RWPE2 (cell line): ENCODE measurements at regions not wholly inside any gene's neighbourhood (a gene's known extent, or its start where the extent isn't known, plus 50 kb on each side); places are given as distances from the start of the nearest gene placed in this dataset.

Experiments used
- ATAC-seq: fragments of 200-7000 bp; cut with Tn5 transposase; 3 replicates; pipeline ENCODE4 v1.9.1; 2021; ENCODE audit warnings: low read depth
- DNase-seq: peaks from one replicate; pipeline ENCODE4 v3.0.0-alpha.2; 2020; ENCODE audit warnings: low spot score
- H3K27ac ChIP-seq: fragments of 450-650 bp; 2 replicates; pipeline ENCODE4 v1.5.1; 2017; ENCODE audit warnings: mild to moderate bottlenecking; ENCODE audit not compliant: poor library complexity, severe bottlenecking
- H3K27me3 ChIP-seq: fragments of 250-450 bp; sonication (Bioruptor Pico); 2 replicates; pipeline ENCODE4 v1.5.1; 2021; ENCODE audit warnings: mild to moderate bottlenecking, moderate library complexity; ENCODE audit not compliant: insufficient read depth, poor library complexity, severe bottlenecking
- H3K36me3 ChIP-seq: fragments of 250-450 bp; sonication (Bioruptor Pico); 2 replicates; pipeline ENCODE4 v1.5.1; 2020; ENCODE audit warnings: low read depth, mild to moderate bottlenecking, moderate library complexity
- H3K4me1 ChIP-seq: fragments of 250-450 bp; sonication (Bioruptor Pico); 2 replicates; pipeline ENCODE4 v1.5.1; 2021; ENCODE audit warnings: mild to moderate bottlenecking, moderate library complexity; ENCODE audit not compliant: insufficient read depth, poor library complexity, severe bottlenecking
- H3K4me3 ChIP-seq: fragments of 250-450 bp; sonication (Bioruptor Pico); 2 replicates; pipeline ENCODE4 v1.5.1; 2021; ENCODE audit warnings: mild to moderate bottlenecking, moderate library complexity; ENCODE audit not compliant: severe bottlenecking
- H3K9me3 ChIP-seq: fragments of 250-450 bp; sonication (Bioruptor Pico); 2 replicates; pipeline ENCODE4 v1.5.1; 2021; ENCODE audit warnings: mild to moderate bottlenecking, moderate library complexity; ENCODE audit not compliant: severe bottlenecking
- CTCF ChIP-seq: fragments of 450-650 bp; IDR thresholded peaks from one replicate; pipeline ENCODE4 v1.5.1; 2017; ENCODE audit warnings: mild to moderate bottlenecking, moderate library complexity; ENCODE audit not compliant: poor library complexity, severe bottlenecking

DNA sequence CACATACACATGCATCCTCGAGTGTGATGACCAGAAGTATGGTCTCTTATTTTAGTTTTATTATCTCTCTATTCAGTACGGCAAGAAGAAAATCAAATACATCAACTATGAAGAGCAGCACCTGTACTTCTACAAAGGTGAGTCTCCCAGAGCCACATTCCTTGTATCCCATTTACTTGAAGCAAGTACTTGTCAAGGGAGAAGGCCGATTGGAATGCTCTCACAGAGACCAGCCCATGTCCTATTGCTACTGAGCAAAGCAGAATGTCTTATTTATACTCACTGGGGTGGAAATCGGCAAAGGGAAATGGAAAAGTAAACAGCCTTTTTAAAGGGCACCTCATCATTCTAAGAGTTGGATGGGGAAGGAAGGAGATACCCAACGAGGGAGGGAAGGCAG, 72.6 kb upstream of the OR5AK2 start:
- no peaks in the 10 kb centered on the region for H3K27me3 ChIP-seq
- peaks cover 2% of the 10 kb centered on the region for H3K4me1 ChIP-seq
- TF ChIP-seq CTCF: no peak
- ATAC-seq: no peak
- no peaks in the 10 kb centered on the region for H3K36me3 ChIP-seq
- H3K9me3 ChIP-seq: no peaks in the 10 kb centered on the region
- no peak overlapping the region for H3K4me3 ChIP-seq
- no peak overlapping the region for H3K27ac ChIP-seq
- DNase-seq: no peak

DNA sequence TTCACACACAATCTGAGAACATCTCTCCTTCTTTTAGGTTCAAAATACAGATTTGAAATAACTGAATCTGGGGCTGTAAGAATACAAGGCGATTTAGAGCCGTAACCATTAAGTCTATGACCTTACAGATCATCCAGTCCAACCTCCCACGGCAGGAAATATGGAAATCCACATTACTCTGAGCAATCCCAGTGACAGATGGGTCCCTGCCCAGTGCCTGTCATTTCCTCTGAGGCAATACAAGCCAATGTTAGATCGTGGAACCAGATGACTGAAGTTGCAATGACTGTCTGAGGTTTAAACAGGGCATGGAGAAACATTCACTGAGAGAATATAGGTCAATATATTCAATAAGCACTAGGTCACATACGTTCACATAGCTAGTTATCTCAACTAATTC, 77.4 kb upstream of the OR5AK2 start:
- H3K9me3 ChIP-seq: no peaks in the 10 kb centered on the region
- peak; percentile 4; the same call in 1 of the 3 replicates for ATAC-seq
- no peak for DNase-seq
- no peaks in the 10 kb centered on the region for H3K27me3 ChIP-seq
- peak overlapping the region; percentile 74 for H3K27ac ChIP-seq
- TF ChIP-seq CTCF: no peak
- peaks cover 28% of the 10 kb centered on the region for H3K4me1 ChIP-seq
- H3K4me3 ChIP-seq: no peak overlapping the region
- no peaks in the 10 kb centered on the region for H3K36me3 ChIP-seq

DNA sequence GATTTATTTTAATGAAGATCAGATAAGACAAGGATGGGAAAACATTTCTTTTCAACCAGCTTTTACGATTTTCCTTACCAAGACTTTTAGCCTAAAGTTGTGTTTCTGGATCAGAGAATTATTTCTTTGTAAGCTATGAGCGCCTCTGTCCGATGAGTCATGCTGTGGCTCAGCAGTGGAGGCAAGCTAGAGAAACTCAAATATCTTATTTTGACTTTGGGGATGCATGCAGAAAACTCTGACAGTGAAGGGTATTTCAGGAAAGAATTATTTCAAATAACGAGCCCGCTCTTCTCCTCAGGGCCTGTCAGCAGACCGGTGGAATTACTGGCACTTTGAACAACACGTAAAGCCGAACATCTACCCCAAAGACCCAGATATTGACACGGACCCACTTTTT, 77.9 kb upstream of the OR5AK2 start:
- Histone ChIP-seq H3K4me1 (peaks cover 33% of the 10 kb centered on the region), H3K36me3 (no peaks in the 10 kb centered on the region), H3K4me3 (no peak overlapping the region), H3K9me3 (no peaks in the 10 kb centered on the region), H3K27me3 (no peaks in the 10 kb centered on the region), H3K27ac (peak overlapping the region; percentile 74)
- no peak for TF ChIP-seq CTCF
- no peak for DNase-seq
- ATAC-seq: peak; percentile 31; the same call in 1 of the 3 replicates

- Histone ChIP-seq H3K36me3 (no peaks in the 10 kb centered on the region), H3K27ac (peak overlapping the region; percentile 74), H3K9me3 (no peaks in the 10 kb centered on the region), H3K4me3 (no peak overlapping the region), H3K4me1 (peaks cover 39% of the 10 kb centered on the region), H3K27me3 (no peaks in the 10 kb centered on the region)
- ATAC-seq (no peak), DNase-seq (no peak)
- TF ChIP-seq CTCF: no peak
These were observed 78.5 kb upstream of the OR5AK2 start for GRCh38 chr11:56910046-56910773.

DNA sequence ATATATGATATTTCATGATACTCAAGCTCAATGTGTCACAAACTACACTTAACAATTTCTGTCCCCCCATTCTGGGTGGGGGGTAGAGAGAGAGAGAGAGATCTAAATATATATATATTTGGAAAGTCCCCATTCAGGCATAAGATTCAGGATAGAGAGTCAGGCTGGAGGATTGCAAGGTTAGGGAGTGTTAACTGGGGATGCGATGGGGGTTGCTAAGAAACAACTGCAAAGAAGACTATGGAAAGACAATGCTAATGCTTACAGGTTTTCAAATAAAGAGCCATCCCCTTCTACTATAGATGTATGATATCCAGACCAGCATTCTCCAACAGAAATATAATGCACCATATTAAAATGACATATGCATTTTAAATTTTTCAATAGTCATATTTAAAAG, 79.2 kb upstream of the OR5AK2 start:
- Histone ChIP-seq H3K27ac (peak overlapping the region; percentile 74), H3K36me3 (no peaks in the 10 kb centered on the region), H3K27me3 (no peaks in the 10 kb centered on the region), H3K4me1 (peaks cover 40% of the 10 kb centered on the region), H3K9me3 (no peaks in the 10 kb centered on the region), H3K4me3 (no peak overlapping the region)
- no peak for TF ChIP-seq CTCF
- ATAC-seq (no peak), DNase-seq (no peak)
